Trophoblast cell (in vitro differentiated cells and primary cell): ENCODE measurements at regions not wholly inside any gene's neighbourhood (a gene's known extent, or its start where the extent isn't known, plus 50 kb on each side); places are given as distances from the start of the nearest gene placed in this dataset.

ENCODE experiments used
- DNase-seq, 2 donors: peaks; one replicate each; pipeline ENCODE4 v3.0.0-alpha.2; 2016
- H2AFZ ChIP-seq: 2 replicates; pipeline ENCODE4 v1.6.1; 2013; ENCODE audit warnings: low read length, moderate library complexity, mild to moderate bottlenecking; ENCODE audit not compliant: insufficient read depth, poor library complexity
- H2AK5ac ChIP-seq: 2 replicates; pipeline ENCODE4 v1.6.1; 2013; ENCODE audit warnings: mild to moderate bottlenecking, low read length
- H2BK120ac ChIP-seq: 2 replicates; pipeline ENCODE4 v1.6.1; 2013; ENCODE audit warnings: low read length, mild to moderate bottlenecking, moderate library complexity; ENCODE audit not compliant: insufficient read depth, poor library complexity
- H2BK12ac ChIP-seq: 2 replicates; pipeline ENCODE4 v1.6.1; 2013; ENCODE audit warnings: mild to moderate bottlenecking, low read length, moderate library complexity
- H2BK5ac ChIP-seq: 2 replicates; pipeline ENCODE4 v1.6.1; 2013; ENCODE audit warnings: low read length, low read depth, moderate library complexity, mild to moderate bottlenecking; ENCODE audit not compliant: poor library complexity
- H3K14ac ChIP-seq: 2 replicates; pipeline ENCODE4 v1.6.1; 2013; ENCODE audit warnings: mild to moderate bottlenecking, low read length
- H3K18ac ChIP-seq: 2 replicates; pipeline ENCODE4 v1.6.1; 2013; ENCODE audit warnings: mild to moderate bottlenecking, low read length
- H3K23ac ChIP-seq: 2 replicates; pipeline ENCODE4 v1.6.1; 2013; ENCODE audit warnings: low read length
- H3K27ac ChIP-seq: 2 replicates; pipeline ENCODE4 v1.5.1; 2013; ENCODE audit warnings: low read depth, mild to moderate bottlenecking, inconsistent platforms, low read length, moderate library complexity
- H3K27me3 ChIP-seq: 2 replicates; pipeline ENCODE4 v1.6.1; 2013; ENCODE audit warnings: inconsistent platforms, mild to moderate bottlenecking, low read length, moderate library complexity; ENCODE audit not compliant: insufficient read depth
- H3K36me3 ChIP-seq, 2 experiments: 1 replicate in 1 of 2; 2 replicates in 1 of 2; pipeline ENCODE4 v1.6.1; 2013; ENCODE audit warnings: low read length in 2 of 2, mild to moderate bottlenecking in 2 of 2, moderate library complexity in 1 of 2; ENCODE audit not compliant: insufficient read depth in 2 of 2, control insufficient read depth in 1 of 2
- H3K4ac ChIP-seq: 2 replicates; pipeline ENCODE4 v1.6.1; 2013; ENCODE audit warnings: low read depth, mild to moderate bottlenecking, low read length, moderate library complexity
- H3K4me1 ChIP-seq, 2 experiments: 1 replicate in 1 of 2; 2 replicates in 1 of 2; pipeline ENCODE4 v1.6.1; 2013; ENCODE audit warnings: low read length in 2 of 2, mild to moderate bottlenecking in 2 of 2, moderate library complexity in 1 of 2; ENCODE audit not compliant: insufficient read depth in 2 of 2, control insufficient read depth in 1 of 2
- H3K4me2 ChIP-seq: 2 replicates; pipeline ENCODE4 v1.6.1; 2013; ENCODE audit warnings: inconsistent platforms, mild to moderate bottlenecking, low read length, moderate library complexity
- H3K4me3 ChIP-seq: 2 replicates; pipeline ENCODE4 v1.5.1; 2013; ENCODE audit warnings: mild to moderate bottlenecking, low read depth, low read length, inconsistent platforms
- H3K79me1 ChIP-seq: one replicate; pipeline ENCODE4 v1.6.1; 2013; ENCODE audit warnings: low read length
- H3K79me2 ChIP-seq: 2 replicates; pipeline ENCODE4 v1.6.1; 2013; ENCODE audit warnings: low read length, mild to moderate bottlenecking; ENCODE audit not compliant: control insufficient read depth, insufficient read depth, poor library complexity
- H3K9ac ChIP-seq: 2 replicates; pipeline ENCODE4 v1.6.1; 2013; ENCODE audit warnings: mild to moderate bottlenecking, low read length
- H3K9me3 ChIP-seq: 2 replicates; pipeline ENCODE4 v1.6.1; 2013; ENCODE audit warnings: low read depth, mild to moderate bottlenecking, control low read depth, inconsistent platforms, low read length; ENCODE audit not compliant: insufficient read depth
- H4K12ac ChIP-seq: 2 replicates; pipeline ENCODE4 v1.6.1; 2013; ENCODE audit warnings: low read depth, mild to moderate bottlenecking, low read length, moderate library complexity
- H4K8ac ChIP-seq: 2 replicates; pipeline ENCODE4 v1.6.1; 2013; ENCODE audit warnings: low read depth, mild to moderate bottlenecking, low read length, moderate library complexity
- H4K91ac ChIP-seq: one replicate; pipeline ENCODE4 v1.6.1; 2013; ENCODE audit warnings: low read depth, mild to moderate bottlenecking, low read length, moderate library complexity
- WGBS: extraction: QIAGEN DNeasy Blood & Tissue Kit; methylation state at CpG from one replicate; pipeline ENCODE4 v1.1.7; 2013; ENCODE audit warnings: missing lambda C conversion rate; ENCODE audit not compliant: insufficient read length, insufficient coverage; ENCODE audit errors: extremely low coverage; 5-methylcytosine and 5-hydroxymethylcytosine counted together

DNA sequence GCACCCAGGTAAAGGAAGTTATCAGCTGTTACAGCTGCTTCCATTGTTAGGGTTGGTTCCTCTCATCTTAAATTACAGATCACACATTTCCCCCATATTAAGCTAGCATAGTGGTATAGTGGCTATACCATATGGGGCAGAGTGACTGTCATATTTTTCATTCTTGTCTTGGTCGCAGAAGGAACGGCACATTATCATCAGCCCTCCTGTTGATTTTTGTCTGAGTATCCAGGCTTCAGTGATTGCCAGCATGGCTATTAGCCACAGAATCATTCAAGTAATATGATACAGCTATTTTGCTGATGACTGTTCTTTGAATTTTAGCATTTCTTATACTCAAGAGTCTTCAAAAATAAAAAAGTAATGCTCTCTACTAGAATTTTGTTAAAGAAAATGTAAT is 240.9 kb downstream of the LIG4 start:
- no peak overlapping the region for H2BK5ac ChIP-seq
- no peaks in the 10 kb centered on the region for H3K27me3 ChIP-seq
- no peaks in the 10 kb centered on the region for H3K4me1 ChIP-seq
- no peak overlapping the region for H3K14ac ChIP-seq
- H3K9me3 ChIP-seq, result no peaks in the 10 kb centered on the region
- H2AFZ ChIP-seq, result no peak overlapping the region
- no peak overlapping the region for H4K12ac ChIP-seq
- no CpG with 5 or more reads among the region's 2 CpGs for WGBS
- no peak overlapping the region for H2BK120ac ChIP-seq
- H3K9ac ChIP-seq, result no peak overlapping the region
- H2AK5ac ChIP-seq, result no peak overlapping the region
- H4K8ac ChIP-seq, result no peak overlapping the region
- H3K18ac ChIP-seq, result no peak overlapping the region
- H3K27ac ChIP-seq, result no peak overlapping the region
- H3K4me2 ChIP-seq, result no peak overlapping the region
- DNase-seq, result no peak
- H3K23ac ChIP-seq, result no peak overlapping the region
- no peak overlapping the region for H3K4ac ChIP-seq
- no peak overlapping the region for H3K4me3 ChIP-seq
- H3K36me3 ChIP-seq, result no peaks in the 10 kb centered on the region
- no peak overlapping the region for H2BK12ac ChIP-seq
- H4K91ac ChIP-seq, result no peak overlapping the region
- no peaks in the 10 kb centered on the region for H3K79me2 ChIP-seq
- H3K79me1 ChIP-seq, result no peaks in the 10 kb centered on the region

DNA sequence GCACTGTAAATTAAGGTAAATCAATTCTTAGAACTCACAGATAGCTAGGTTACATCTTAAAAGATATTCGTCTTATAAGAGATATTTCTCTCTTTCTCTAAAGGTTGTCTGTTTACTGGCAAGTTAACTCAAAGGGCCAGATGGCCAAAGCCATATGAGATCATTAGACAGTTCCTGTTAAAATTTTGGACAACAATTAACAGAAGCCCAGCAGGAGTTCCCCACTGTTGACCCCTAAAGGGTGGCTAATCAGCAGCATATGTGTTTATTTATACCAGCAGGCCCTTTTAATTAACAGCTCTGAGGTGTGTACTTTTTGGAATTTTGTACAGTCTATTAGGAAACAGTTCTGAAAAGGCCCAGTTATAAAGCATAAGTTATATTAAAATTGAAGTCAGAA is 245.8 kb downstream of the LIG4 start:
- DNase-seq, result no peak
- no CpG with 5 or more reads among the region's 1 CpG for WGBS

DNA sequence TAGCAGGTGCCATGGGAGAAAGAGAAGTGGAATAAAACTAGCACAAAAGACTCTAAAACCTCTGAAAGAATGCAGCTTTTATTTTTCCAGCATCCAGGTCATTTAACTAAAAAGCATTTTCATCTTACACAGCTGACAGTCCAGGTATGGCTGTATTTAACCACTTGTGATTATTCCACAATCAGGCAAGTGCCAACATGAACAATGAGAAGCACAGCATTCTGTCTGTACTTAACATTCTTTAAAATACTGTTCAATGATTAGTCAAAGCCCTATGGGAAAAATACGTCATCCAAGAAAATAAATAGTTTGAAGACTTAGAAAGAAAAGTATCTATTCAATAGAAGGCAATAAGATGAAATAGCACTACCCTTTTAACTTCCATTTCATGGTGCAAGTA is 246.9 kb downstream of the LIG4 start:
- no peak overlapping the region for H4K8ac ChIP-seq
- no CpG with 5 or more reads among the region's 1 CpG for WGBS

More for the DNA sequence above, 245.8 kb downstream of the LIG4 start:
- H2BK12ac ChIP-seq, result no peak overlapping the region
- no peak overlapping the region for H4K8ac ChIP-seq
- no peak overlapping the region for H3K27ac ChIP-seq
- H3K9me3 ChIP-seq, result no peaks in the 10 kb centered on the region
- H3K4me3 ChIP-seq, result no peak overlapping the region
- no peaks in the 10 kb centered on the region for H3K79me2 ChIP-seq
- H3K27me3 ChIP-seq, result no peaks in the 10 kb centered on the region
- no peak overlapping the region for H3K18ac ChIP-seq
- H3K14ac ChIP-seq, result no peak overlapping the region
- H3K79me1 ChIP-seq, result no peaks in the 10 kb centered on the region
- H3K4me2 ChIP-seq, result no peak overlapping the region
- H3K36me3 ChIP-seq, result no peaks in the 10 kb centered on the region
- no peak overlapping the region for H4K12ac ChIP-seq
- no peak overlapping the region for H3K23ac ChIP-seq
- H2BK5ac ChIP-seq, result no peak overlapping the region
- no peaks in the 10 kb centered on the region for H3K4me1 ChIP-seq
- H2AFZ ChIP-seq, result no peak overlapping the region
- no peak overlapping the region for H2AK5ac ChIP-seq
- H2BK120ac ChIP-seq, result no peak overlapping the region
- H4K91ac ChIP-seq, result no peak overlapping the region
- no peak overlapping the region for H3K9ac ChIP-seq
- no peak overlapping the region for H3K4ac ChIP-seq

DNA sequence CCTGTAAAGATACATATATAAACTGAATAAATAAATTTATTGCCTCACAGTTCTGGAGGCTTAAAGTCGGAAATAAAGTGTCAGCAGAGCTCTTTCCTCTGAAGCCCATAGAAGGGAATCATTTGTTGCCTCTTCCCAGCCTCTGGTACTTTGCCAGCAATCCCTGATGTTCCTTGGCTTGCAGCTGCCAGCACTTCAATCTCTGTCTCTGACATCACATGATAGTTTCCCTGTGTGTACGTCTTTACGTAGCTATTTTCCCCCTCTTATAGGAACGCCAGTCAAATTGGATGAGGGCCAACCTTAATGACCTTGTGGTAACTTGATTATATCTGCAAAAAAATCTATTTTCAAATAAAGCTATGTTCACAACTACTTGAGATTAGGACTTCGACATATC is 250.9 kb downstream of the LIG4 start:
- Histone ChIP-seq H3K27me3 (no peaks in the 10 kb centered on the region), H3K4ac (no peak overlapping the region), H3K4me2 (no peak overlapping the region), H3K18ac (no peak overlapping the region), H3K79me1 (no peaks in the 10 kb centered on the region), H3K36me3 (no peaks in the 10 kb centered on the region), H3K9me3 (no peaks in the 10 kb centered on the region), H2BK5ac (no peak overlapping the region), H3K4me3 (no peak overlapping the region), H4K12ac (no peak overlapping the region), H2BK12ac (no peak overlapping the region), H4K91ac (no peak overlapping the region), H2AK5ac (no peak overlapping the region), H3K9ac (no peak overlapping the region), H3K4me1 (no peaks in the 10 kb centered on the region), H4K8ac (no peak overlapping the region), H3K79me2 (no peaks in the 10 kb centered on the region), H2BK120ac (no peak overlapping the region), H3K14ac (no peak overlapping the region), H3K27ac (no peak overlapping the region), H2AFZ (no peak overlapping the region), H3K23ac (no peak overlapping the region)
- WGBS, result no CpG with 5 or more reads among the region's 5 CpGs
- DNase-seq, result no peak

More for the DNA sequence above, 246.9 kb downstream of the LIG4 start:
- H3K4me3 ChIP-seq, result no peak overlapping the region
- no peaks in the 10 kb centered on the region for H3K36me3 ChIP-seq
- H2AFZ ChIP-seq, result no peak overlapping the region
- H2BK120ac ChIP-seq, result no peak overlapping the region
- H3K4ac ChIP-seq, result no peak overlapping the region
- H3K79me2 ChIP-seq, result no peaks in the 10 kb centered on the region
- no peak overlapping the region for H4K12ac ChIP-seq
- no peak overlapping the region for H3K4me2 ChIP-seq
- no peak overlapping the region for H4K91ac ChIP-seq
- H2BK12ac ChIP-seq, result no peak overlapping the region
- no peak overlapping the region for H3K27ac ChIP-seq
- H3K4me1 ChIP-seq, result no peaks in the 10 kb centered on the region
- H3K79me1 ChIP-seq, result no peaks in the 10 kb centered on the region
- H2AK5ac ChIP-seq, result no peak overlapping the region
- no peak overlapping the region for H3K23ac ChIP-seq
- H3K14ac ChIP-seq, result no peak overlapping the region
- DNase-seq, result no peak
- H3K9ac ChIP-seq, result no peak overlapping the region
- no peak overlapping the region for H3K18ac ChIP-seq
- H3K9me3 ChIP-seq, result no peaks in the 10 kb centered on the region
- no peak overlapping the region for H2BK5ac ChIP-seq
- H3K27me3 ChIP-seq, result no peaks in the 10 kb centered on the region
